ENCODE measurements at regions not wholly inside any gene's neighbourhood (a gene's known extent, or its start where the extent isn't known, plus 50 kb on each side); places are given as distances from the start of the nearest gene placed in this dataset.
"Not testable (repeated sequence)": the region's sequence is repeated elsewhere in the genome, so short reads cannot be mapped to it uniquely, and the experiment has no call there.

DNA sequence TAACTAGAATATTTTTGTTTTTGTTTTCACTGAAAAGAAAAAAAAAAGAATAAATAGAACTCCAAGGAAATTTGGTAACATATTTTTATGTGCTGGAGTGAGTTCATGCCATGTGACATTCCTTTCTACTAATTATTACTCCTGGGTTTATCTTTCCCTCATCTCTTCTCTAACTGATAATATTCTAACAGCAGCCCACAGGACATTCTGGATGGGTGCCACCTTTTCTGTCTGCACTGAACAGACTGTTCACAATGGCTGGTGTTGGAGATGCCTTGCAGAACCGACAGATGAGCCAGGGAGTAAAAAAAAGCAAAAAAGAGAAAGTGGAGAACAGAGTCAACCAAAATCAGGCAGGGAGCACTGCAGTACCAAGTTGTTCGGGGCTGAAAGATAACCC lies 151.3 kb downstream of the OR4M2 start:
- no peak overlapping the region for H3K4me3 ChIP-seq (ENCODE audit: low read length in 3 of 3)
- TF ChIP-seq, protein P1, sequence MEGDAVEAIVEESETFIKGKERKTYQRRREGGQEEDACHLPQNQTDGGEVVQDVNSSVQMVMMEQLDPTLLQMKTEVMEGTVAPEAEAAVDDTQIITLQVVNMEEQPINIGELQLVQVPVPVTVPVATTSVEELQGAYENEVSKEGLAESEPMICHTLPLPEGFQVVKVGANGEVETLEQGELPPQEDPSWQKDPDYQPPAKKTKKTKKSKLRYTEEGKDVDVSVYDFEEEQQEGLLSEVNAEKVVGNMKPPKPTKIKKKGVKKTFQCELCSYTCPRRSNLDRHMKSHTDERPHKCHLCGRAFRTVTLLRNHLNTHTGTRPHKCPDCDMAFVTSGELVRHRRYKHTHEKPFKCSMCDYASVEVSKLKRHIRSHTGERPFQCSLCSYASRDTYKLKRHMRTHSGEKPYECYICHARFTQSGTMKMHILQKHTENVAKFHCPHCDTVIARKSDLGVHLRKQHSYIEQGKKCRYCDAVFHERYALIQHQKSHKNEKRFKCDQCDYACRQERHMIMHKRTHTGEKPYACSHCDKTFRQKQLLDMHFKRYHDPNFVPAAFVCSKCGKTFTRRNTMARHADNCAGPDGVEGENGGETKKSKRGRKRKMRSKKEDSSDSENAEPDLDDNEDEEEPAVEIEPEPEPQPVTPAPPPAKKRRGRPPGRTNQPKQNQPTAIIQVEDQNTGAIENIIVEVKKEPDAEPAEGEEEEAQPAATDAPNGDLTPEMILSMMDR (IDR thresholded peaks at IDR 0.05; ENCODE audit: borderline replicate concordance, extremely low read depth, insufficient read depth), result no peak
- no peaks in the 10 kb centered on the region for H3K27me3 ChIP-seq (ENCODE audit: control insufficient read depth, insufficient read depth, low read length)
- intact Hi-C loops (cut with DNase I), result no loop called here
- peaks cover 0 to 4% (median 0%) of the 10 kb centered on the region in 3 donors for H3K9me3 ChIP-seq (ENCODE audit: control insufficient read depth in 2 of 3, insufficient read depth in 1 of 3, low read length in 3 of 3)
- no peaks in the 10 kb centered on the region for H3K36me3 ChIP-seq (ENCODE audit: control insufficient read depth in 2 of 3, insufficient read depth in 3 of 3, low read length in 3 of 3)
- DNase-seq, result no peak
- no peak overlapping the region for H3K27ac ChIP-seq (ENCODE audit: low read depth in 2 of 2, low read length in 2 of 2)
- no peak overlapping the region for H3K9ac ChIP-seq (ENCODE audit: low read length in 3 of 3)
- H3K4me1 ChIP-seq (ENCODE audit: control insufficient read depth in 2 of 3, insufficient read depth in 2 of 3, low read depth in 1 of 3, low read length in 3 of 3), result peaks cover 0 to 6% (median 0%) of the 10 kb centered on the region in 3 donors
- FAIRE-seq, result no peak

DNA sequence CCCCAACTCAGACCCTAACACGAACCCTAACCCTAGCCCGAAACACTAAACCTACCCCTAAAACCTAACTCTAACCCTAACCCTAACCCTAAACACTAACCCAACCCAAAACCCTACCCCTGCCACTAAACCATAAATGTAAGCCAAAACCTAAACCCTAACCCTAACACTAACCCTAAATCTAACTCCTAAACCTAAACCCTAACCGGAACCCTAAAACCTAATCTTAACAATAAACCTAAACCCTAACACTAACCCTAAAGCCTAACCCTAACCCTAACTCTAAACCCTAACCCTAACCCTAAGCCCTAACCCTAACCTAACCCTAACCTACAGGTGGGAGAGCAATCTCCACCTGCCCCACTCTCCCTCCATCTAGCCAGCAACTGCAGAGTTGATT lies 152.3 kb downstream of the OR4M2 start:
- TF ChIP-seq, protein P1 (IDR thresholded peaks at IDR 0.05; ENCODE audit: borderline replicate concordance, extremely low read depth, insufficient read depth), result no peak
- Histone ChIP-seq H3K27ac (ENCODE audit: low read depth in 2 of 2, low read length in 2 of 2) (no peak overlapping the region), H3K4me1 (ENCODE audit: control insufficient read depth in 2 of 3, insufficient read depth in 2 of 3, low read depth in 1 of 3, low read length in 3 of 3) (peaks cover 0 to 6% (median 0%) of the 10 kb centered on the region in 3 donors), H3K27me3 (ENCODE audit: control insufficient read depth, insufficient read depth, low read length) (no peaks in the 10 kb centered on the region), H3K36me3 (ENCODE audit: control insufficient read depth in 2 of 3, insufficient read depth in 3 of 3, low read length in 3 of 3) (no peaks in the 10 kb centered on the region), H3K9ac (ENCODE audit: low read length in 3 of 3) (no peak overlapping the region), H3K9me3 (ENCODE audit: control insufficient read depth in 2 of 3, insufficient read depth in 1 of 3, low read length in 3 of 3) (peaks cover 0 to 4% (median 0%) of the 10 kb centered on the region in 3 donors), H3K4me3 (ENCODE audit: low read length in 3 of 3) (no peak overlapping the region)
- intact Hi-C loops (cut with DNase I), result no loop called here
- no peak for FAIRE-seq
- DNase-seq, result no peak

DNA sequence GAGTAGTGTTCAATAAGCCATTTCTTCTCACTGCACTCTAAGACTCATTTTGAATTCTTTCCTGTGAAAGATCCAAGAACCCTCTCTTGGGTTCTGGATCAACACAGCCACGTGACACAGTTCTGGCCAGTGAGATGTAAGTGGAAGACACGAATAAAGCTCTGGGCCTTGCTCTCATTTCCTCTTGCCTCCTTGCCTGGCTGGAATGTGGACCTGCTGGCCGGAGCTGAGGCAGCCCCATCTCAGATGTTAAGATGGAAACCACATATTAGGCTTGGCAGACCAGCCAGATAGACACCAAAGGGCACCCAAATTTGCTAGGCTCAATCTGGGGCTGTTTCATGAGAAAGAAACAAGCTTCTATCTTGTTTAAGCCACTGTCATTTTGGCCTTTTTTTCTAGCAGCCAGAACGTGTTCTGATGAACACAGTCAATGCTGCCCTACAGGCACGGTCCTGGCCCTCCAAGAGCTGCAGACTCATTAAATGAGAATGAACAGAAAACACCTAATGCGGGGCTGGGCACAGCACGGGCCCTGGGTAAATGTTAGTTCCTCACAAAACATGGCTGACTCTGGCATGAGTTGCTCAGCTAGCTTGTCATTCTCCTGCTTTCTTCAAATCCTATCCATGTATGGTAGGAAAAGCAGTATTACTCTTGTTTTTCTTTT lies 155.1 kb downstream of the OR4M2 start:
- intact Hi-C loops (cut with DNase I); H3K9me3 ChIP-seq (ENCODE audit: control insufficient read depth in 2 of 3, insufficient read depth in 1 of 3, low read length in 3 of 3); H3K27me3 ChIP-seq (ENCODE audit: control insufficient read depth, insufficient read depth, low read length); H3K4me3 ChIP-seq (ENCODE audit: low read length in 3 of 3); FAIRE-seq; H3K4me1 ChIP-seq (ENCODE audit: control insufficient read depth in 2 of 3, insufficient read depth in 2 of 3, low read depth in 1 of 3, low read length in 3 of 3); H3K36me3 ChIP-seq (ENCODE audit: control insufficient read depth in 2 of 3, insufficient read depth in 3 of 3, low read length in 3 of 3); H3K27ac ChIP-seq (ENCODE audit: low read depth in 2 of 2, low read length in 2 of 2); H3K9ac ChIP-seq (ENCODE audit: low read length in 3 of 3): not testable (repeated sequence)
- peak in 1 of 5 donors; percentile 20 for DNase-seq

DNA sequence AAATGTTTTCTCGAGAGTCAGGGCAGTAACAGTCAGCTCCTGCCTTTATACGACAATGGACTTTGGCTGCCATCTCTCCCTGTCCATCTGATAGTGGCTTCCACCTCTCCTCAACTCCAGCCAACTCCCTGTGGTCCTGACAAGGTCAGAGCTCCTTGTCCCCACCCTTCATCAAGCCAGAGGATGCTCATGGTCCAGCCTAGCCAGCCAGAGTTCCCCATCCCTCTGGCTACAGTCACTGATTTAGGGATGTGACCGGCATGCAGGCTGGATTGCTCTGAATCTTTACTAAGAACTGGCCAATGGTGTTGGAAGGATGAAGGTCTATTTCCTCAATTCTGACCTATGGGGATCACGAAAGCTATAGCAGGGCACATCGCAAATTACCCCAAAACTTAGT lies 156.1 kb downstream of the OR4M2 start:
- Histone ChIP-seq H3K4me3 (ENCODE audit: low read length in 3 of 3) (no peak overlapping the region), H3K27ac (ENCODE audit: low read depth in 2 of 2, low read length in 2 of 2) (no peak overlapping the region), H3K4me1 (ENCODE audit: control insufficient read depth in 2 of 3, insufficient read depth in 2 of 3, low read depth in 1 of 3, low read length in 3 of 3) (no peaks in the 10 kb centered on the region), H3K9ac (ENCODE audit: low read length in 3 of 3) (no peak overlapping the region), H3K9me3 (ENCODE audit: control insufficient read depth in 2 of 3, insufficient read depth in 1 of 3, low read length in 3 of 3) (peaks cover 0 to 4% (median 0%) of the 10 kb centered on the region in 3 donors), H3K27me3 (ENCODE audit: control insufficient read depth, insufficient read depth, low read length) (no peaks in the 10 kb centered on the region), H3K36me3 (ENCODE audit: control insufficient read depth in 2 of 3, insufficient read depth in 3 of 3, low read length in 3 of 3) (no peaks in the 10 kb centered on the region)
- DNase-seq, result no peak
- FAIRE-seq, result no peak
- TF ChIP-seq, protein P1 (IDR thresholded peaks at IDR 0.05; ENCODE audit: borderline replicate concordance, extremely low read depth, insufficient read depth), result no peak
- intact Hi-C loops (cut with DNase I), result no loop called here

Data from kidney (tissue), 13 donors.